Neuronal stem cell (in vitro differentiated cells): ENCODE measurements at regions not wholly inside any gene's neighbourhood (a gene's known extent, or its start where the extent isn't known, plus 50 kb on each side); places are given as distances from the start of the nearest gene placed in this dataset.
A peak's percentile ranks its signal among the peaks of the same experiment; 100 is the strongest.

Source experiments
- DNase-seq: peaks from one replicate; pipeline ENCODE4 v3.0.0-alpha.2; 2013; ENCODE audit warnings: low spot score
- H2AFZ ChIP-seq: one replicate; pipeline ENCODE4 v1.6.1; 2013; ENCODE audit warnings: mild to moderate bottlenecking, low read length, inconsistent platforms
- H2AK5ac ChIP-seq: 2 replicates; pipeline ENCODE4 v1.6.1; 2013; ENCODE audit warnings: low read depth, mild to moderate bottlenecking, inconsistent platforms, low read length, moderate library complexity, mixed read lengths
- H2BK120ac ChIP-seq: 2 replicates; pipeline ENCODE4 v1.6.1; 2013; ENCODE audit warnings: low read depth, mild to moderate bottlenecking, inconsistent platforms, low read length, moderate library complexity, mixed read lengths
- H2BK12ac ChIP-seq: one replicate; pipeline ENCODE4 v1.6.1; 2013; ENCODE audit warnings: low read length, inconsistent platforms
- H2BK15ac ChIP-seq: 2 replicates; pipeline ENCODE4 v1.6.1; 2013; ENCODE audit warnings: mild to moderate bottlenecking, low read length, inconsistent platforms, mixed read lengths
- H2BK5ac ChIP-seq: one replicate; pipeline ENCODE4 v1.6.1; 2013; ENCODE audit warnings: inconsistent platforms, mild to moderate bottlenecking, low read length, moderate library complexity
- H3K14ac ChIP-seq: one replicate; pipeline ENCODE4 v1.6.1; 2013; ENCODE audit warnings: low read length, inconsistent platforms
- H3K18ac ChIP-seq: 2 replicates; pipeline ENCODE4 v1.6.1; 2013; ENCODE audit warnings: low read length, inconsistent platforms
- H3K23ac ChIP-seq: 2 replicates; pipeline ENCODE4 v1.6.1; 2013; ENCODE audit warnings: low read depth, mild to moderate bottlenecking, mixed read lengths, low read length, inconsistent platforms; ENCODE audit not compliant: poor library complexity
- H3K27ac ChIP-seq: replicated peaks from 3 replicates; pipeline ENCODE4 v1.5.1; 2013; ENCODE audit warnings: low read length, inconsistent platforms
- H3K27me3 ChIP-seq, 3 experiments: 2 replicates each; pipeline ENCODE4 v1.6.1; 2013; ENCODE audit warnings: low read length in 3 of 3, mild to moderate bottlenecking in 2 of 3, inconsistent platforms in 1 of 3, low read depth in 1 of 3, mixed read lengths in 1 of 3, moderate library complexity in 1 of 3; ENCODE audit not compliant: control insufficient read depth in 3 of 3, insufficient read depth in 3 of 3
- H3K36me3 ChIP-seq, 2 donors: replicated peaks in 1 of 2; 2 replicates each; pipeline ENCODE4 v1.6.1; 2013; ENCODE audit warnings: low read length in 2 of 2; ENCODE audit not compliant: control insufficient read depth in 2 of 2, insufficient read depth in 2 of 2
- H3K4ac ChIP-seq: 2 replicates; pipeline ENCODE4 v1.6.1; 2013; ENCODE audit warnings: inconsistent platforms, mild to moderate bottlenecking, low read length, moderate library complexity
- H3K4me1 ChIP-seq, 2 donors: 1 replicate in 1 of 2; 2 replicates in 1 of 2; pipeline ENCODE4 v1.6.1; 2013; ENCODE audit warnings: low read length in 2 of 2, low read depth in 1 of 2; ENCODE audit not compliant: control insufficient read depth in 2 of 2, insufficient read depth in 1 of 2
- H3K4me2 ChIP-seq: one replicate; pipeline ENCODE4 v1.6.1; 2013; ENCODE audit warnings: mild to moderate bottlenecking, low read length, inconsistent platforms; ENCODE audit not compliant: insufficient read depth, poor library complexity, severe bottlenecking
- H3K4me3 ChIP-seq, 2 donors: 2 replicates each; pipeline ENCODE4 v1.5.1; 2013; ENCODE audit warnings: low read length in 2 of 2, mild to moderate bottlenecking in 2 of 2, inconsistent platforms in 1 of 2, moderate library complexity in 1 of 2
- H3K79me1 ChIP-seq: one replicate; pipeline ENCODE4 v1.6.1; 2013; ENCODE audit warnings: low read depth, mild to moderate bottlenecking, inconsistent platforms, low read length, moderate library complexity
- H3K9ac ChIP-seq: one replicate; pipeline ENCODE4 v1.6.1; 2013; ENCODE audit warnings: mild to moderate bottlenecking, low read depth, low read length, inconsistent platforms; ENCODE audit not compliant: poor library complexity
- H3K9me3 ChIP-seq, 2 donors: replicated peaks in 1 of 2; 2 replicates each; pipeline versions ENCODE3 to v1.6.1; 2013; ENCODE audit warnings: low read length in 2 of 2, mild to moderate bottlenecking in 2 of 2, inconsistent platforms in 1 of 2, low read depth in 1 of 2, mixed read lengths in 1 of 2, moderate library complexity in 1 of 2; ENCODE audit not compliant: control insufficient read depth in 2 of 2, insufficient read depth in 1 of 2
- H4K8ac ChIP-seq: one replicate; pipeline ENCODE4 v1.6.1; 2013; ENCODE audit warnings: low read depth, mild to moderate bottlenecking, inconsistent platforms, low read length, moderate library complexity
- H4K91ac ChIP-seq: one replicate; pipeline ENCODE4 v1.6.1; 2013; ENCODE audit warnings: low read length, low read depth, mild to moderate bottlenecking, inconsistent platforms; ENCODE audit not compliant: poor library complexity
- WGBS, 2 donors: extraction: QIAGEN DNeasy Blood & Tissue Kit; methylation state at CpG; one replicate each; pipeline ENCODE4 v1.1.7; 2013; ENCODE audit warnings: missing lambda C conversion rate in 2 of 2, mixed read lengths in 1 of 2; ENCODE audit not compliant: insufficient read length in 2 of 2, insufficient replicate concordance in 1 of 2; ENCODE audit errors: extremely low coverage in 2 of 2; 5-methylcytosine and 5-hydroxymethylcytosine counted together

- no peaks in the 10 kb centered on the region for H3K9me3 ChIP-seq
- no peak overlapping the region for H3K4me2 ChIP-seq
- H3K4me1 ChIP-seq, result peaks cover 1 to 12% of the 10 kb centered on the region in 2 donors
- WGBS, 2 donors, result no CpG with 5 or more reads among the region's 6 CpGs
- H4K91ac ChIP-seq, result no peak overlapping the region
- H3K36me3 ChIP-seq, result no peaks in the 10 kb centered on the region
- H3K14ac ChIP-seq, result no peak overlapping the region
- H2AFZ ChIP-seq, result no peak overlapping the region
- no peak for DNase-seq
- no peak overlapping the region for H3K4me3 ChIP-seq
- no peak overlapping the region for H2AK5ac ChIP-seq
- no peak overlapping the region for H3K27ac ChIP-seq
- H3K18ac ChIP-seq, result no peak overlapping the region
- H2BK15ac ChIP-seq, result no peak overlapping the region
- H2BK120ac ChIP-seq, result no peak overlapping the region
- H2BK12ac ChIP-seq, result no peak overlapping the region
- no peak overlapping the region for H3K23ac ChIP-seq
- H3K9ac ChIP-seq, result no peak overlapping the region
- H3K79me1 ChIP-seq, result no peaks in the 10 kb centered on the region
- H2BK5ac ChIP-seq, result no peak overlapping the region
- H3K27me3 ChIP-seq, result no peaks in the 10 kb centered on the region
- H4K8ac ChIP-seq, result no peak overlapping the region
- H3K4ac ChIP-seq, result no peak overlapping the region
These were observed 117.0 kb upstream of the RIOK3 start for GRCh38 chr18:23336101-23336500.

- Histone ChIP-seq H3K9ac (no peak overlapping the region), H3K27me3 (no peaks in the 10 kb centered on the region), H2AFZ (no peak overlapping the region), H3K4me3 (no peak overlapping the region), H3K9me3 (no peaks in the 10 kb centered on the region), H3K27ac (no peak overlapping the region), H3K18ac (no peak overlapping the region), H3K4me1 (peaks cover 1 to 12% of the 10 kb centered on the region in 2 donors), H3K14ac (no peak overlapping the region), H4K91ac (no peak overlapping the region), H3K79me1 (no peaks in the 10 kb centered on the region), H2AK5ac (no peak overlapping the region), H3K36me3 (no peaks in the 10 kb centered on the region), H4K8ac (no peak overlapping the region), H2BK120ac (no peak overlapping the region), H3K4me2 (no peak overlapping the region), H2BK15ac (no peak overlapping the region), H3K23ac (no peak overlapping the region), H2BK5ac (no peak overlapping the region), H2BK12ac (no peak overlapping the region), H3K4ac (no peak overlapping the region)
- no peak for DNase-seq
- no CpG with 5 or more reads among the region's 3 CpGs for WGBS, 2 donors
These were observed 115.3 kb upstream of the RIOK3 start for GRCh38 chr18:23337599-23338444.

- H2BK12ac ChIP-seq, result no peak overlapping the region
- H2BK120ac ChIP-seq, result no peak overlapping the region
- H3K4ac ChIP-seq, result no peak overlapping the region
- no peak for DNase-seq
- H2BK5ac ChIP-seq, result no peak overlapping the region
- H3K4me1 ChIP-seq, result peaks cover 1 to 12% of the 10 kb centered on the region in 2 donors
- H2AK5ac ChIP-seq, result no peak overlapping the region
- H3K4me3 ChIP-seq, result no peak overlapping the region
- H2BK15ac ChIP-seq, result no peak overlapping the region
- H3K27me3 ChIP-seq, result no peaks in the 10 kb centered on the region
- no peak overlapping the region for H3K14ac ChIP-seq
- H4K91ac ChIP-seq, result no peak overlapping the region
- H3K9ac ChIP-seq, result no peak overlapping the region
- peak overlapping the region; percentile 43 for H2AFZ ChIP-seq
- no peaks in the 10 kb centered on the region for H3K79me1 ChIP-seq
- H3K4me2 ChIP-seq, result no peak overlapping the region
- 100% methylated on average over 2 of the region's 9 CpGs; no CpG with 5 or more reads in 1 of the 2 donors for WGBS, 2 donors
- H3K9me3 ChIP-seq, result no peaks in the 10 kb centered on the region
- H3K18ac ChIP-seq, result no peak overlapping the region
- H3K36me3 ChIP-seq, result no peaks in the 10 kb centered on the region
- H4K8ac ChIP-seq, result no peak overlapping the region
- H3K23ac ChIP-seq, result no peak overlapping the region
- no peak overlapping the region for H3K27ac ChIP-seq
These were observed 112.4 kb upstream of the RIOK3 start for GRCh38 chr18:23340661-23341060.

- no peak overlapping the region for H4K8ac ChIP-seq
These were observed 111.7 kb upstream of the RIOK3 start for GRCh38 chr18:23341383-23341782.

More at GRCh38 chr18:23341383-23341782, 111.7 kb upstream of the RIOK3 start:
- Histone ChIP-seq H3K27ac (no peak overlapping the region), H3K4ac (no peak overlapping the region), H2BK5ac (no peak overlapping the region), H2BK12ac (no peak overlapping the region), H3K4me1 (peaks cover 1 to 12% of the 10 kb centered on the region in 2 donors), H3K4me3 (no peak overlapping the region), H3K14ac (no peak overlapping the region), H3K36me3 (no peaks in the 10 kb centered on the region), H3K27me3 (no peaks in the 10 kb centered on the region), H2BK120ac (no peak overlapping the region), H3K23ac (no peak overlapping the region), H3K9ac (no peak overlapping the region), H3K9me3 (no peaks in the 10 kb centered on the region), H3K18ac (no peak overlapping the region), H3K4me2 (no peak overlapping the region), H2BK15ac (no peak overlapping the region), H2AFZ (no peak overlapping the region), H3K79me1 (no peaks in the 10 kb centered on the region), H4K91ac (no peak overlapping the region), H2AK5ac (no peak overlapping the region)
- no peak for DNase-seq
- no CpG with 5 or more reads among the region's 9 CpGs for WGBS, 2 donors
